ENCODE measurements at regions not wholly inside any gene's neighbourhood (a gene's known extent, or its start where the extent isn't known, plus 50 kb on each side); places are given as distances from the start of the nearest gene placed in this dataset.

DNA sequence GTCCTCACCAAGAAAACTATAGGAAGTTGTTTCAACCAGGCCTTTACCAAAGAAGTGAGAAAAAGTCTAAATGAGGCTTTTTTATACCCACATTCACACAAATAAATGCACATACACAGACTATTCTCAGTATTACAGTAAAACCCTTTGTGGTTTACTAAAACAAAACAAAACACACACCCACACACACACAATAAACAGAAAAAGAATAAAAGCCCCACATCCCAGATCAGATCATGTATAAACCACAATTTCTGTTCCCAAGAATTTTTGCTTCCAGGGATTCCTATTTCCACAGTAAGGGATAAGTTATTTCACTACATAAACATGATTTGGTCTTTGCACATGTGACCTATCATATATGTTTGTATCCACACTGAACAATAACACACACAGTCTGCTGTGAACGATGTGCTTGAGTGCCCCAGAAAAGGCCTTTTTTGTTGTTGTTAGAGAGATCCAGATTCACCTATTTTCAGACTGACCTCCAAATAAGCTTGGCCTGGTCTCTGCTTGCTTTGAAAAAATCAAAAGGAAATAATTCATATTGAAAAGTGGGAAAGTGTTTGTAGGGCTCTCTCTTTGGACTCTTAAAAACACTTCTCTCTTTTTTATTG is 283.4 kb upstream of the ATP11B start:
- no peak for TF ChIP-seq CTCF (IDR thresholded peaks at IDR 0.05)
- TF ChIP-seq REST (IDR thresholded peaks at IDR 0.05; ENCODE audit: insufficient read depth in 1 of 2, low read depth in 2 of 2, low read length in 1 of 2), result no peak
- TF ChIP-seq POLR2AphosphoS5 (IDR thresholded peaks at IDR 0.05; ENCODE audit: low read depth, low read length), result no peak

Measured in Panc1 (cell line).